NCI-H2196 treated with DMSO at 0.1 percent for 48 hours (cell line): ENCODE measurements at regions not wholly inside any gene's neighbourhood (a gene's known extent, or its start where the extent isn't known, plus 50 kb on each side); places are given as distances from the start of the nearest gene placed in this dataset.

Experiments used
- DNase-seq: peaks from one replicate; lab custom pipeline; 2025; ENCODE audit not compliant: unreplicated experiment; lab: John Stamatoyannopoulos, UW

- no peak for DNase-seq
These were observed 1189.5 kb upstream of the TMEM132C start for GRCh38 chr12:127077262-127078045.

- no peak for DNase-seq
These were observed 1188.2 kb upstream of the TMEM132C start for GRCh38 chr12:127078577-127079350.

- DNase-seq, result no peak
These were observed 1187.3 kb upstream of the TMEM132C start for GRCh38 chr12:127079636-127080035.

GRCh38 chr12:127081058-127081457 is 1185.9 kb upstream of the TMEM132C start:
- no peak for DNase-seq

- DNase-seq, result peak; percentile 72
These were observed 1183.7 kb upstream of the TMEM132C start for GRCh38 chr12:127083008-127083949.

GRCh38 chr12:127101076-127101475 is 1165.9 kb upstream of the TMEM132C start:
- no peak for DNase-seq

- DNase-seq, result no peak
These were observed 1160.9 kb upstream of the TMEM132C start for GRCh38 chr12:127106041-127106440.

GRCh38 chr12:127106697-127107096 is 1160.3 kb upstream of the TMEM132C start:
- DNase-seq, result no peak

- DNase-seq, result no peak
These were observed 1159.2 kb upstream of the TMEM132C start for GRCh38 chr12:127107744-127108143.

- DNase-seq, result no peak
These were observed 1158.4 kb upstream of the TMEM132C start for GRCh38 chr12:127108360-127109215.

GRCh38 chr12:127113945-127114344 is 1153.0 kb upstream of the TMEM132C start:
- DNase-seq, result no peak

- DNase-seq, result no peak
These were observed 1151.4 kb upstream of the TMEM132C start for GRCh38 chr12:127115468-127116035.

GRCh38 chr12:127118251-127118650 is 1148.7 kb upstream of the TMEM132C start:
- DNase-seq, result no peak

GRCh38 chr12:127119600-127120140 is 1147.3 kb upstream of the TMEM132C start:
- DNase-seq, result no peak

GRCh38 chr12:127120851-127121250 is 1146.1 kb upstream of the TMEM132C start:
- no peak for DNase-seq

- no peak for DNase-seq
These were observed 1145.4 kb upstream of the TMEM132C start for GRCh38 chr12:127121494-127122084.

GRCh38 chr12:127125607-127126259 is 1141.2 kb upstream of the TMEM132C start:
- DNase-seq, result no peak

GRCh38 chr12:127126260-127126628 is 1140.7 kb upstream of the TMEM132C start:
- no peak for DNase-seq

GRCh38 chr12:127127897-127128296 is 1139.1 kb upstream of the TMEM132C start:
- no peak for DNase-seq
